PC-3 (cell line): ENCODE measurements at regions not wholly inside any gene's neighbourhood (a gene's known extent, or its start where the extent isn't known, plus 50 kb on each side); places are given as distances from the start of the nearest gene placed in this dataset.
"Not testable (repeated sequence)": the region's sequence is repeated elsewhere in the genome, so short reads cannot be mapped to it uniquely, and the experiment has no call there.

Source experiments
- ATAC-seq: fragments of 200-7000 bp; cut with Tn5 transposase; 2 replicates; pipeline ENCODE4 v1.9.1; 2020; ENCODE audit warnings: mild to moderate bottlenecking, moderate library complexity
- BruUV-seq: library from RNA; stranded (reverse); fragments of 400-500 nt; replicated peaks from 2 replicates; lab custom pipeline; 2021; lab: Mats Ljungman, UMichigan
- CTCF ChIA-PET: fragments of 300-600 bp; sonication (Branson Sonifier 250); formaldehyde crosslinking; loops from one replicate; lab custom pipeline; 2022; ENCODE audit warnings: antibody characterized with exemption; lab: Charles Lee
- POLR2A ChIA-PET: fragments of 300-600 bp; sonication (Branson Sonifier 250); formaldehyde crosslinking; loops from one replicate; lab custom pipeline; 2022; ENCODE audit warnings: antibody characterized with exemption; ENCODE audit not compliant: unreplicated experiment; lab: Charles Lee
- DNase-seq: peaks from one replicate; pipeline ENCODE4 v3.0.0-alpha.2; 2015
- H2AFZ ChIP-seq: fragments of 300-600 bp; sonication (generic); 2 replicates; pipeline ENCODE4 v1.6.0; 2016; ENCODE audit warnings: antibody characterized with exemption, low read length
- H3F3A ChIP-seq: fragments of 300-600 bp; sonication (generic); one replicate; pipeline ENCODE4 v1.6.0; 2017; ENCODE audit warnings: antibody characterized with exemption, low read length, control low read depth, mild to moderate bottlenecking; ENCODE audit not compliant: unreplicated experiment
- H3K27ac ChIP-seq: fragments of 300-600 bp; sonication (generic); 2 replicates; pipeline ENCODE4 v1.5.1; 2016; ENCODE audit warnings: mild to moderate bottlenecking, low read length
- H3K27me3 ChIP-seq: fragments of 300-600 bp; sonication (generic); 2 replicates; pipeline ENCODE4 v1.6.1; 2016; ENCODE audit warnings: low read length, mixed read lengths
- H3K36me3 ChIP-seq: fragments of 300-600 bp; sonication (generic); 2 replicates; pipeline ENCODE4 v1.6.1; 2016; ENCODE audit warnings: low read depth, mixed run types, low read length, mixed read lengths
- H3K4me1 ChIP-seq: fragments of 300-600 bp; sonication (generic); 2 replicates; pipeline ENCODE4 v1.5.1; 2016; ENCODE audit warnings: low read length; ENCODE audit not compliant: insufficient read depth
- H3K4me2 ChIP-seq: fragments of 300-600 bp; sonication (generic); 2 replicates; pipeline ENCODE4 v1.6.0; 2016; ENCODE audit warnings: low read length
- H3K4me3 ChIP-seq: fragments of 300-600 bp; sonication (generic); 2 replicates; pipeline ENCODE4 v1.5.1; 2016; ENCODE audit warnings: mild to moderate bottlenecking, low read length, mixed read lengths
- H3K79me2 ChIP-seq: fragments of 300-600 bp; sonication (generic); 2 replicates; pipeline ENCODE4 v1.6.1; 2017; ENCODE audit warnings: low read length, mixed read lengths
- H3K9ac ChIP-seq: fragments of 300-600 bp; sonication (generic); 2 replicates; pipeline ENCODE4 v1.6.0; 2016; ENCODE audit warnings: mild to moderate bottlenecking, low read length
- H3K9me2 ChIP-seq: fragments of 300-600 bp; sonication (generic); replicated peaks from 2 replicates; pipeline ENCODE4 v1.6.1; 2016; ENCODE audit warnings: mixed run types, low read length, mixed read lengths
- H3K9me3 ChIP-seq: fragments of 300-600 bp; sonication (generic); 2 replicates; pipeline ENCODE4 v1.6.1; 2016; ENCODE audit warnings: low read length, mixed read lengths
- H4K20me1 ChIP-seq: fragments of 300-600 bp; sonication (generic); 2 replicates; pipeline ENCODE4 v1.6.1; 2016; ENCODE audit warnings: low read length, mixed read lengths
- EZH2 ChIP-seq: fragments of 300-600 bp; sonication (generic); IDR thresholded peaks from one replicate; pipeline ENCODE4 v1.6.1; 2017; ENCODE audit warnings: antibody characterized with exemption, mild to moderate bottlenecking, low read length; ENCODE audit not compliant: unreplicated experiment
- EZH2phosphoT487 ChIP-seq: fragments of 300-600 bp; sonication (generic); IDR thresholded peaks from 2 replicates; pipeline ENCODE4 v1.6.1; 2018; ENCODE audit warnings: mild to moderate bottlenecking, antibody characterized with exemption, low read length, borderline replicate concordance
- intact Hi-C: fragments of 100-400 bp; cut with micrococcal nuclease; formaldehyde crosslinking; loops from 2 replicates; pipeline ENCODE4 v1.9.0; 2023
- TF ChIP-seq, protein P1 (sequence below): fragments of 300-600 bp; sonication (generic); conservative IDR thresholded peaks from 2 replicates; pipeline ENCODE4 v1.5.1; 2017; ENCODE audit warnings: antibody characterized with exemption, low read depth, mild to moderate bottlenecking, low read length

DNA sequence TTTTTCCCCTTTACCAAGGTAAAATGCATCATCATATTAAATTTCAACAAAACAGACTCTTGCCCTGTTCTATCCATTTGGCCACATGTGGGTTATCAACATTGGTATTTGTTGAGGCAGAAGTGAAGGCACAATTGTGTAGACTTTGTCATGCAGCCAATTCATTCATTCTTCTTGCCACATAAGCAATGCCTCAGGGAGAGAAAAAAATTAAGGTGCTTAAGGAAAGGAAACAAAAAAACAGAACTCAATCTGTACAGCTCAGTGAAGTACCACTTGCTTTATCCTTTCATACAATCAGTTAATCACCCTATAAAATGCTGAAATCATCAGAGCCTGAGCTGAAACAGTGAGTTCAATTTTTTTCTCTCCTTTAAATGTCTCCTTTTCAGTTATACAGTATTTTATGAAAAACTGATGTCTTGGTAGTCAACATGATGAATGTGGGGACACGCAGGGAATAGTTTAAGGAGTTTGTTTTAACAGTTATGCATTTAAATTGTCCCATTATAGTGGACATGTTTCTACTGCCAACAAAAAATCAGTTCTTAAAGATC is 588.9 kb downstream of the MFSD1 start:
- Histone ChIP-seq H4K20me1 (no peaks in the 10 kb centered on the region), H3K36me3 (no peaks in the 10 kb centered on the region), H3K4me2 (no peak overlapping the region), H3K79me2 (no peaks in the 10 kb centered on the region), H3K27ac (no peak overlapping the region), H3K4me1 (no peaks in the 10 kb centered on the region), H3F3A (no peaks in the 10 kb centered on the region), H3K9ac (no peak overlapping the region), H3K4me3 (no peak overlapping the region), H2AFZ (no peak overlapping the region), H3K9me3 (no peaks in the 10 kb centered on the region), H3K9me2 (no peaks in the 10 kb centered on the region), H3K27me3 (no peaks in the 10 kb centered on the region)
- no TSS peak for BruUV-seq
- intact Hi-C loops, result no loop called here
- ChIA-PET CTCF (no interaction called here), POLR2A (no interaction called here)
- DNase-seq (no peak), ATAC-seq (no peak)
- TF ChIP-seq EZH2phosphoT487 (no peak), EZH2 (no peak)
- TF ChIP-seq, protein P1, sequence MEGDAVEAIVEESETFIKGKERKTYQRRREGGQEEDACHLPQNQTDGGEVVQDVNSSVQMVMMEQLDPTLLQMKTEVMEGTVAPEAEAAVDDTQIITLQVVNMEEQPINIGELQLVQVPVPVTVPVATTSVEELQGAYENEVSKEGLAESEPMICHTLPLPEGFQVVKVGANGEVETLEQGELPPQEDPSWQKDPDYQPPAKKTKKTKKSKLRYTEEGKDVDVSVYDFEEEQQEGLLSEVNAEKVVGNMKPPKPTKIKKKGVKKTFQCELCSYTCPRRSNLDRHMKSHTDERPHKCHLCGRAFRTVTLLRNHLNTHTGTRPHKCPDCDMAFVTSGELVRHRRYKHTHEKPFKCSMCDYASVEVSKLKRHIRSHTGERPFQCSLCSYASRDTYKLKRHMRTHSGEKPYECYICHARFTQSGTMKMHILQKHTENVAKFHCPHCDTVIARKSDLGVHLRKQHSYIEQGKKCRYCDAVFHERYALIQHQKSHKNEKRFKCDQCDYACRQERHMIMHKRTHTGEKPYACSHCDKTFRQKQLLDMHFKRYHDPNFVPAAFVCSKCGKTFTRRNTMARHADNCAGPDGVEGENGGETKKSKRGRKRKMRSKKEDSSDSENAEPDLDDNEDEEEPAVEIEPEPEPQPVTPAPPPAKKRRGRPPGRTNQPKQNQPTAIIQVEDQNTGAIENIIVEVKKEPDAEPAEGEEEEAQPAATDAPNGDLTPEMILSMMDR, result no peak

DNA sequence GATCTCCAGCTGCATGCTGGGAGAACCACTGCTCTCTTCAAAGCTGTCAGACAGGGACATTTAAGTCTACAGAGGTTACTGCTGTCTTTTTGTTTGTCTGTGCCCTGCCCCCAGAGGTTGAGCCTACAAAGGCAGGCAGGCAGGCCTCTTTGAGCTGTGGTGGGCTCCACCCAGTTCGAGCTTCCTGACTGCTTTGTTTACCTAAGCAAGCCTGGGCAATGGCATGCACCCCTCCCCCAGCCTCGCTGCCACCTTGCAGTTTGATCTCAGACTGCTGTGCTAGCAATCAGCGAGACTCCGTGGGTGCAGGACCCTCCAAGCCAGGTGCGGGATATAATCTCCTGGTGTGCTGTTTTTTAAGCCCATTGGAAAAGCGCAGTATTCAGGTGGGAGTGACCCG is 591.0 kb upstream of the IL12A start:
- DNase-seq, BruUV-seq, H3K4me3 ChIP-seq, intact Hi-C loops, H3K9me2 ChIP-seq, H3K79me2 ChIP-seq, H3K4me2 ChIP-seq, H3K27me3 ChIP-seq, H3K9ac ChIP-seq, H3K27ac ChIP-seq, H3K36me3 ChIP-seq, H3F3A ChIP-seq, H4K20me1 ChIP-seq, H3K9me3 ChIP-seq, H2AFZ ChIP-seq, H3K4me1 ChIP-seq, CTCF ChIA-PET, ATAC-seq: not testable (repeated sequence)
- POLR2A ChIA-PET, result interaction anchor here (0.7 kb wide), 1 partner anchor 335 kb away, joined by 3 read pairs; no protein-coding TSS in a partner anchor

DNA sequence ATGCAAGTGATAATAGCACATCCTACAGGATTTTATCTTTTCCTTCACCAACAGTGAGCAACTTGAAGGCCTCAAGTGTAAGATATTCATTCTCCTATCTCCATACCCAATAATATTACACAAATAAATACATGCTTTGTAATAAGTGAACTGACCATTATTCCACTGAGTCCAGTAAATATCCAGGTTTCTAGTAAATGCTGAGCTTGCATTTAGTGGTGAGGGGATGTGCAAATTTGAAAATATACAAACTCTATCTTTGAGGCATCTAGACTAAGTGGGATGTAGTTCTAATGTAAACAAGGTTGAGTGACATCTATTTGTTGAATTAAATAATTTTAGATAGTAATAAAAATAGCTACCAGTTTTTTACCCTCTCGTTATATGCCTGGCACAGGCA is 587.6 kb upstream of the IL12A start:
- H2AFZ ChIP-seq, result no peak overlapping the region
- no TSS peak for BruUV-seq
- no peak for ATAC-seq
- no peaks in the 10 kb centered on the region for H3K9me3 ChIP-seq
- no peaks in the 10 kb centered on the region for H3K9me2 ChIP-seq
- POLR2A ChIA-PET, result no interaction called here
- H3K27me3 ChIP-seq, result no peaks in the 10 kb centered on the region
- CTCF ChIA-PET, result no interaction called here
- H3K4me3 ChIP-seq, result no peak overlapping the region
- no peaks in the 10 kb centered on the region for H3F3A ChIP-seq
- no peaks in the 10 kb centered on the region for H3K4me1 ChIP-seq
- H3K79me2 ChIP-seq, result no peaks in the 10 kb centered on the region
- no peak overlapping the region for H3K9ac ChIP-seq
- intact Hi-C loops, result no loop called here
- no peak overlapping the region for H3K4me2 ChIP-seq
- no peak overlapping the region for H3K27ac ChIP-seq
- TF ChIP-seq EZH2 (no peak), EZH2phosphoT487 (no peak)
- TF ChIP-seq, protein P1, result no peak
- no peak for DNase-seq
- no peaks in the 10 kb centered on the region for H4K20me1 ChIP-seq
- H3K36me3 ChIP-seq, result no peaks in the 10 kb centered on the region

DNA sequence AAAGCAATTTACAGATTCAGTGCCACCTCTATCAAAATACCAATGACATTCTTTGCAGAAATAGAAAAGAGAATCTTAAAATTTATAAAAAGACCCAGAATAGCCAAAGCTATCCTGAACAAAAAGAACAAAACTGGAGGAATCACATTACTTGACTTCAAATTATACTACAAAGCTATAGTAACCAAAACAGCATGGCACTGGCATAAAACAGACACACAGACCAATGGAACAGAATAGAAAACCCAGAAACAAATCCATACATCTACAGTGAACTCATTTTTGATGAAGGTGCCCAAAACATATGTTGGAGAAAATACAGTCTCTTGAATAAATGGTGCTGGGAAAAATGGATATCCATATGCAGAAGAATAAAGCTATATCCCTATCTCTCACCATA is 578.9 kb upstream of the IL12A start:
- H3K4me3 ChIP-seq, H3K4me2 ChIP-seq, H4K20me1 ChIP-seq, BruUV-seq, H3K9ac ChIP-seq, H3K27me3 ChIP-seq, intact Hi-C loops, H3K79me2 ChIP-seq, CTCF ChIA-PET, ATAC-seq, H3K36me3 ChIP-seq, H3K9me2 ChIP-seq, H3F3A ChIP-seq, H3K9me3 ChIP-seq, POLR2A ChIA-PET, H2AFZ ChIP-seq, H3K27ac ChIP-seq, DNase-seq, H3K4me1 ChIP-seq: not testable (repeated sequence)
